ENCODE measurements at regions not wholly inside any gene's neighbourhood (a gene's known extent, or its start where the extent isn't known, plus 50 kb on each side); places are given as distances from the start of the nearest gene placed in this dataset.
A peak's percentile ranks its signal among the peaks of the same experiment; 100 is the strongest.
"Not testable (repeated sequence)": the region's sequence is repeated elsewhere in the genome, so short reads cannot be mapped to it uniquely, and the experiment has no call there.

- H3K4me1 ChIP-seq (ENCODE audit: control insufficient read depth, insufficient read depth, low read length), result peaks cover 4% of the 10 kb centered on the region
- no peak overlapping the region for H3K4me3 ChIP-seq (ENCODE audit: low read depth, low read length)
- H3K36me3 ChIP-seq (ENCODE audit: control insufficient read depth, insufficient read depth, low read length), result no peaks in the 10 kb centered on the region
- H3K9me3 ChIP-seq (ENCODE audit: control insufficient read depth, insufficient read depth, low read length), result peaks cover 8% of the 10 kb centered on the region
- no peaks in the 10 kb centered on the region for H3K27me3 ChIP-seq (ENCODE audit: control insufficient read depth, insufficient read depth, low read length)
- H3K27ac ChIP-seq (ENCODE audit: low read depth, low read length), result no peak overlapping the region
- no CpG with 5 or more reads among the region's 3 CpGs for WGBS (ENCODE audit: insufficient coverage)
- DNase-seq (ENCODE audit: low read depth in 4 of 6, low spot score in 6 of 6), result peak in 1 of 6 donors; percentile 41
Observed at GRCh38 chr5:111635916-111636570, 121.0 kb downstream of the NREP start.

- Histone ChIP-seq H3K4me3 (ENCODE audit: low read depth, low read length) (no peak overlapping the region), H3K4me1 (ENCODE audit: control insufficient read depth, insufficient read depth, low read length) (peaks cover 4% of the 10 kb centered on the region), H3K27ac (ENCODE audit: low read depth, low read length) (no peak overlapping the region), H3K36me3 (ENCODE audit: control insufficient read depth, insufficient read depth, low read length) (no peaks in the 10 kb centered on the region), H3K9me3 (ENCODE audit: control insufficient read depth, insufficient read depth, low read length) (peaks cover 8% of the 10 kb centered on the region), H3K27me3 (ENCODE audit: control insufficient read depth, insufficient read depth, low read length) (no peaks in the 10 kb centered on the region)
- WGBS (ENCODE audit: insufficient coverage), result 37% methylated on average over 2 of the region's 7 CpGs
- DNase-seq (ENCODE audit: low read depth in 4 of 6, low spot score in 6 of 6), result peak in 2 of 6 donors; percentile 37 to 87
Observed at GRCh38 chr5:111635151-111635902, 121.7 kb downstream of the NREP start.

- no CpG with 5 or more reads among the region's 3 CpGs for WGBS (ENCODE audit: insufficient coverage)
- Histone ChIP-seq H3K36me3 (ENCODE audit: control insufficient read depth, insufficient read depth, low read length) (no peaks in the 10 kb centered on the region), H3K27me3 (ENCODE audit: control insufficient read depth, insufficient read depth, low read length) (no peaks in the 10 kb centered on the region), H3K4me1 (ENCODE audit: control insufficient read depth, insufficient read depth, low read length) (peaks cover 4% of the 10 kb centered on the region), H3K9me3 (ENCODE audit: control insufficient read depth, insufficient read depth, low read length) (no peaks in the 10 kb centered on the region), H3K4me3 (ENCODE audit: low read depth, low read length) (no peak overlapping the region), H3K27ac (ENCODE audit: low read depth, low read length) (no peak overlapping the region)
- DNase-seq (ENCODE audit: low read depth in 4 of 6, low spot score in 6 of 6), result no peak
Observed at GRCh38 chr5:111631328-111631727, 119.0 kb upstream of the STARD4 start.

GRCh38 chr5:111628901-111629300 is 116.6 kb upstream of the STARD4 start:
- Histone ChIP-seq H3K27me3 (ENCODE audit: control insufficient read depth, insufficient read depth, low read length) (no peaks in the 10 kb centered on the region), H3K4me3 (ENCODE audit: low read depth, low read length) (no peak overlapping the region), H3K27ac (ENCODE audit: low read depth, low read length) (no peak overlapping the region), H3K36me3 (ENCODE audit: control insufficient read depth, insufficient read depth, low read length) (no peaks in the 10 kb centered on the region), H3K9me3 (ENCODE audit: control insufficient read depth, insufficient read depth, low read length) (no peaks in the 10 kb centered on the region), H3K4me1 (ENCODE audit: control insufficient read depth, insufficient read depth, low read length) (no peaks in the 10 kb centered on the region)
- DNase-seq (ENCODE audit: low read depth in 4 of 6, low spot score in 6 of 6), result no peak

- Histone ChIP-seq H3K27ac (ENCODE audit: low read depth, low read length) (no peak overlapping the region), H3K4me3 (ENCODE audit: low read depth, low read length) (no peak overlapping the region), H3K27me3 (ENCODE audit: control insufficient read depth, insufficient read depth, low read length) (no peaks in the 10 kb centered on the region), H3K4me1 (ENCODE audit: control insufficient read depth, insufficient read depth, low read length) (no peaks in the 10 kb centered on the region), H3K9me3 (ENCODE audit: control insufficient read depth, insufficient read depth, low read length) (no peaks in the 10 kb centered on the region), H3K36me3 (ENCODE audit: control insufficient read depth, insufficient read depth, low read length) (no peaks in the 10 kb centered on the region)
- DNase-seq (ENCODE audit: low read depth in 4 of 6, low spot score in 6 of 6), result no peak
- WGBS (ENCODE audit: insufficient coverage), result no CpG with 5 or more reads among the region's 3 CpGs
Observed at GRCh38 chr5:111627862-111628261, 115.5 kb upstream of the STARD4 start.

GRCh38 chr5:111626473-111627148 is 114.3 kb upstream of the STARD4 start:
- WGBS (ENCODE audit: insufficient coverage), result 53% methylated on average over 2 of the region's 2 CpGs
- H3K4me3 ChIP-seq (ENCODE audit: low read depth, low read length), result no peak overlapping the region
- H3K4me1 ChIP-seq (ENCODE audit: control insufficient read depth, insufficient read depth, low read length), result no peaks in the 10 kb centered on the region
- H3K27ac ChIP-seq (ENCODE audit: low read depth, low read length), result no peak overlapping the region
- no peak for DNase-seq (ENCODE audit: low read depth in 4 of 6, low spot score in 6 of 6)
- H3K9me3 ChIP-seq (ENCODE audit: control insufficient read depth, insufficient read depth, low read length), result no peaks in the 10 kb centered on the region
- H3K27me3 ChIP-seq (ENCODE audit: control insufficient read depth, insufficient read depth, low read length), result no peaks in the 10 kb centered on the region
- no peaks in the 10 kb centered on the region for H3K36me3 ChIP-seq (ENCODE audit: control insufficient read depth, insufficient read depth, low read length)

- Histone ChIP-seq H3K4me1 (ENCODE audit: control insufficient read depth, insufficient read depth, low read length) (no peaks in the 10 kb centered on the region), H3K4me3 (ENCODE audit: low read depth, low read length) (no peak overlapping the region), H3K36me3 (ENCODE audit: control insufficient read depth, insufficient read depth, low read length) (no peaks in the 10 kb centered on the region), H3K27ac (ENCODE audit: low read depth, low read length) (no peak overlapping the region), H3K27me3 (ENCODE audit: control insufficient read depth, insufficient read depth, low read length) (no peaks in the 10 kb centered on the region), H3K9me3 (ENCODE audit: control insufficient read depth, insufficient read depth, low read length) (no peaks in the 10 kb centered on the region)
- WGBS (ENCODE audit: insufficient coverage), result 34% methylated on average over 3 of the region's 5 CpGs
- peak in 1 of 6 donors; percentile 39 for DNase-seq (ENCODE audit: low read depth in 4 of 6, low spot score in 6 of 6)
Observed at GRCh38 chr5:111618623-111619271, 106.4 kb upstream of the STARD4 start.

GRCh38 chr5:111615054-111615453 is 102.7 kb upstream of the STARD4 start:
- no peaks in the 10 kb centered on the region for H3K27me3 ChIP-seq (ENCODE audit: control insufficient read depth, insufficient read depth, low read length)
- peaks cover 1% of the 10 kb centered on the region for H3K9me3 ChIP-seq (ENCODE audit: control insufficient read depth, insufficient read depth, low read length)
- WGBS (ENCODE audit: insufficient coverage), result 100% methylated on average over 1 of the region's 1 CpG
- no peaks in the 10 kb centered on the region for H3K4me1 ChIP-seq (ENCODE audit: control insufficient read depth, insufficient read depth, low read length)
- H3K4me3 ChIP-seq (ENCODE audit: low read depth, low read length), result no peak overlapping the region
- no peak for DNase-seq (ENCODE audit: low read depth in 4 of 6, low spot score in 6 of 6)
- no peaks in the 10 kb centered on the region for H3K36me3 ChIP-seq (ENCODE audit: control insufficient read depth, insufficient read depth, low read length)
- H3K27ac ChIP-seq (ENCODE audit: low read depth, low read length), result no peak overlapping the region

GRCh38 chr5:111612013-111612630 is 99.8 kb upstream of the STARD4 start:
- H3K4me3 ChIP-seq (ENCODE audit: low read depth, low read length); H3K4me1 ChIP-seq (ENCODE audit: control insufficient read depth, insufficient read depth, low read length); H3K36me3 ChIP-seq (ENCODE audit: control insufficient read depth, insufficient read depth, low read length); H3K27ac ChIP-seq (ENCODE audit: low read depth, low read length); H3K27me3 ChIP-seq (ENCODE audit: control insufficient read depth, insufficient read depth, low read length); DNase-seq (ENCODE audit: low read depth in 4 of 6, low spot score in 6 of 6); H3K9me3 ChIP-seq (ENCODE audit: control insufficient read depth, insufficient read depth, low read length): not testable (repeated sequence)
- WGBS (ENCODE audit: insufficient coverage), result 94% methylated on average over 30 of the region's 32 CpGs

Measured in spinal cord (tissue), 9 donors.